Panc1 (cell line): ENCODE measurements at regions not wholly inside any gene's neighbourhood (a gene's known extent, or its start where the extent isn't known, plus 50 kb on each side); places are given as distances from the start of the nearest gene placed in this dataset.

Source experiments
- POLR2AphosphoS5 ChIP-seq: IDR thresholded peaks from 2 replicates; pipeline ENCODE4 v1.6.1; 2012; ENCODE audit warnings: mild to moderate bottlenecking, low read depth, low read length, moderate library complexity
- REST ChIP-seq, 2 experiments: IDR thresholded peaks; 2 replicates each; pipeline ENCODE4 v1.6.1; 2011 to 2012; ENCODE audit warnings: low read depth in 2 of 2, control low read depth in 1 of 2, low read length in 1 of 2, mild to moderate bottlenecking in 1 of 2, moderate library complexity in 1 of 2; ENCODE audit not compliant: insufficient read depth in 1 of 2
- SIN3A ChIP-seq: IDR thresholded peaks from 2 replicates; pipeline ENCODE4 v1.6.1; 2012; ENCODE audit warnings: low read depth, mild to moderate bottlenecking, low read length, moderate library complexity, borderline replicate concordance; ENCODE audit not compliant: insufficient read depth
- TCF7L2 ChIP-seq: IDR thresholded peaks from 2 replicates; pipeline ENCODE4 v1.6.1; 2011; ENCODE audit warnings: mild to moderate bottlenecking, low read depth, low read length, inconsistent platforms
- TF ChIP-seq, protein P1 (sequence below): fragments of 450-650 bp; IDR thresholded peaks from 2 replicates; pipeline ENCODE4 v1.5.1; 2017; ENCODE audit warnings: mild to moderate bottlenecking

GRCh38 chr5:13357929-13358328 is 586.6 kb downstream of the DNAH5 start:
- TF ChIP-seq, protein P1, sequence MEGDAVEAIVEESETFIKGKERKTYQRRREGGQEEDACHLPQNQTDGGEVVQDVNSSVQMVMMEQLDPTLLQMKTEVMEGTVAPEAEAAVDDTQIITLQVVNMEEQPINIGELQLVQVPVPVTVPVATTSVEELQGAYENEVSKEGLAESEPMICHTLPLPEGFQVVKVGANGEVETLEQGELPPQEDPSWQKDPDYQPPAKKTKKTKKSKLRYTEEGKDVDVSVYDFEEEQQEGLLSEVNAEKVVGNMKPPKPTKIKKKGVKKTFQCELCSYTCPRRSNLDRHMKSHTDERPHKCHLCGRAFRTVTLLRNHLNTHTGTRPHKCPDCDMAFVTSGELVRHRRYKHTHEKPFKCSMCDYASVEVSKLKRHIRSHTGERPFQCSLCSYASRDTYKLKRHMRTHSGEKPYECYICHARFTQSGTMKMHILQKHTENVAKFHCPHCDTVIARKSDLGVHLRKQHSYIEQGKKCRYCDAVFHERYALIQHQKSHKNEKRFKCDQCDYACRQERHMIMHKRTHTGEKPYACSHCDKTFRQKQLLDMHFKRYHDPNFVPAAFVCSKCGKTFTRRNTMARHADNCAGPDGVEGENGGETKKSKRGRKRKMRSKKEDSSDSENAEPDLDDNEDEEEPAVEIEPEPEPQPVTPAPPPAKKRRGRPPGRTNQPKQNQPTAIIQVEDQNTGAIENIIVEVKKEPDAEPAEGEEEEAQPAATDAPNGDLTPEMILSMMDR: no peak
- TF ChIP-seq POLR2AphosphoS5 (no peak), SIN3A (no peak), REST (IDR thresholded peaks at IDR 0.05; ENCODE audit: insufficient read depth in 1 of 2, low read depth in 2 of 2, low read length in 1 of 2) (no peak), TCF7L2 (no peak)
